GM18499 (cell line): ENCODE measurements at regions not wholly inside any gene's neighbourhood (a gene's known extent, or its start where the extent isn't known, plus 50 kb on each side); places are given as distances from the start of the nearest gene placed in this dataset.

ENCODE experiments used
- ATAC-seq: cut with Tn5 transposase; IDR thresholded peaks from one replicate; pipeline ENCODE4 v1.9.1; 2021; ENCODE audit warnings: moderate number of reproducible peaks; ENCODE audit not compliant: insufficient read depth, unreplicated experiment

GRCh38 chr12:58544281-58544680 lies 376.0 kb downstream of the LRIG3 start:
- ATAC-seq, result no peak

DNA sequence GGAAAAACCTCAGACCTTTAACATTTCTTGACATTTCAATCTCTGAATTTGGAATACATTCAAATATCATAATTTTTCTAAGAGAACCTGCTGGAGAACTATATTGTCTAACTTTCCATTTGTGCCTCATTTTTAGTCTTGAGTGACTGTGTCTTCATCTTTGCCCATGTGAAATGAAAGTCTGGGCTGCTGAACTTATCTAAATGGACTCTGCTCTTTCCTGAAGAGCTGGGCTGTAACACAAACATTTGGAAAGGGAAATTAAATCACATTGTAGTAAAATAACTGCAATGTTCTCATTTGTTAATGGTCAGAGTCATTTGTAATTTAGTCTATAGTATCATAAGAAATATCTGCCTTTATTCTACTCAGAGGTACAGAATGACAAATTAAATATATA lies 373.1 kb downstream of the LRIG3 start:
- ATAC-seq, result no peak

GRCh38 chr12:58548801-58549200 lies 371.5 kb downstream of the LRIG3 start:
- ATAC-seq, result no peak

DNA sequence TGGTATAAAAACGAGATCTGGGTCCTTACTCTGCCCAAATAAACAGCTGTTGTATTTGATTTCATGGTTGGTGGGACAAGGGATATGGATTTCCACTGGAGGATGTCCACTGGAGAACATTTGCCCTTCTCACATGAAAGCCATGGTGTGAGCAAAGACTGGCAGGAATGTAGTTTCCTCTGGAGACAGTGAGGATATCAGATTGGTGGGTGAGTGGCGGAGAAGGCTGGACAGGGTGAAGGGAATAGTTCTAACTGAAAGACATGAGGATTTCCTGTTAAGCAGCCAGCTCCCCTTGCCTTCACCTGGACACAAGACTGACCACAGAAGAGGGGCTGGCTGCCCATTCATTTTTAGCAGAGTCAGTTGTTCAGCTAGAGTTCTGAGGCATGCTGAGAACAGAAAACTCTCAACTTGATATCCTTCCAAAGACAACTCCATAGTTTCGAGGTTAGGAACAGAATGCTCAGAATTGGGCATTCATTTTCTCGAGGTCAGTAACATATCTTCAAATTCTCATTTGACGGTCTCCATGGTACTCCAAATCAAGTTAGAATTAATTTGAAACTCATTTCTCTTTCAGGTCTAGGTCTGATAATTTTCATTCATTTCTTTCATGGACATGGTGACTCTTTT lies 365.7 kb downstream of the LRIG3 start:
- ATAC-seq, result no peak

DNA sequence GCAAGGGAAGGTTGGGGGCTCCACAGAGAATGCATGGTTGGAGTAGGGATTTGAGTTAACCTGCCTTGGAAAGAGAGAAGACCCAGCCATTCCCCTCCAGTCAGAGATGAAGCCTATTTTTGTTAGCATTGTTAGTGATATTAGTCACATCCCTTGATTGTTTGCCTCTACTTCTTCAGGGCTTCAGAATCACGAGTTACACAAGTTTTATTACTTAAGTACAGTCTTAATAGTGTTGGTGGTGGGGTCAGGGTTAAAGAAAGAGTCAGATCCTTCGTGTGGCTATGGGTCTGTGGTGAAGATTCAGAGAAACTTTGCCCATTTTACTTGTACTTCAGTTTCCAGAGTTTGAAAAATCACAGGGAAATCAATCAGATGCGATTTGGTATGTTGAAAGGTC lies 363.1 kb downstream of the LRIG3 start:
- ATAC-seq, result no peak

DNA sequence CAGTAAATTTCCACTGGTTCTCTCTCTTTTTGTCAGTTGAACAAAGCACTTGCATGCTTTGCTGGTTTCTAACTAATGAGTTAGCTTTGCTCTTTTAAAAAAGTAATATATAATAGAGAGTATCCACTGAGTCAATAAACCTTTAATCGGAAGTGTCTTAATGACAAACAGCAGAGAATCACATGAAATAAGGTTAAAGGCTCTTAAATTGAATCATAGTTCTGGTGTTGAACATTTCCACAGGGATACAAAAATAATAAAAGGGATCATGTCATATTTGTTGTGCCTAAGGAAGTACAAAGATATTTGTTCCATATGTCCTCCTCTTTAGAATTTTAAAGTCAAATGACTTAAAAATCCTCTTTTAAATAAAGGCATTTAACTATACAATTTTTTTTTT lies 362.6 kb downstream of the LRIG3 start:
- no peak for ATAC-seq

DNA sequence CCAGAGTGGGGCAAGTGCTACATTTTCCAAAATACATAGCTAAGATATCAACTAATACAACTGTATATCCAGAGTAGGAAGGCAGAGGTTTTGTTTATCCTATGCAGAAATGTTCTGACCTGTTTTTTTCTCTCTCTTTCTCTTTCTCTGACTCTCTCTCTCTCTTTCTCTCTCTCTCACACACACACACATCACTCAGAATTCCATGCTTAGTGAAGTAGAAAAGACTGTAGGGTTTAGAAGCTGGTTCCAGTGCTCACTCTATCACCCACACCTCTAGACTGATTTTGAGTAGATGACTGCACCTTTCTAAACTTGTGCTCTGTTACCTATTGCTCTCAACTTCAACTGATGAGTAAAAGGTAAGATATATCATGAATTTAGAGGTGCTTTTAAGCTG lies 356.7 kb downstream of the LRIG3 start:
- ATAC-seq, result no peak

GRCh38 chr12:58564721-58565120 lies 355.6 kb downstream of the LRIG3 start:
- ATAC-seq, result no peak

- no peak for ATAC-seq
Observed at GRCh38 chr12:58566599-58566998, 353.7 kb downstream of the LRIG3 start.

DNA sequence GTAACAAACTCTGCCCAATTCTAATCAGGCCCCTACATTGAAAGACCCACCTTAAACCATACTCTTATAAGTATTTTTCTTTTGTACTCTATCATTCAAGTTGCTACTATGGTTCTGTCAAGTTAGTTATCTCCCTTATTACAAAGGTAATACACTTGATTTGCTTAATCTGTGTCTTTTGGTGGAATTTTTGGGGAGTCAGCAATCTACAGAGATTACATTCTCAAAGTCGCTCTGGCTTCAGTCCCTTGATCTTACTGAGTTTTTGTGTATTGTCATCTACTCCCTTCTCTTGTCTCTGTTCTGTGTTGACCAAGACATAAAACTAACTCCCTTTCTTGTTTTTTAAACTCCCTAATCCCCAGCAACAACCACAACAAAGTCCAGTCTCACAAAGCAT lies 353.1 kb downstream of the LRIG3 start:
- no peak for ATAC-seq

GRCh38 chr12:58570411-58570810 lies 349.9 kb downstream of the LRIG3 start:
- no peak for ATAC-seq

- ATAC-seq, result no peak
Observed at GRCh38 chr12:58575256-58575655, 345.0 kb downstream of the LRIG3 start.

DNA sequence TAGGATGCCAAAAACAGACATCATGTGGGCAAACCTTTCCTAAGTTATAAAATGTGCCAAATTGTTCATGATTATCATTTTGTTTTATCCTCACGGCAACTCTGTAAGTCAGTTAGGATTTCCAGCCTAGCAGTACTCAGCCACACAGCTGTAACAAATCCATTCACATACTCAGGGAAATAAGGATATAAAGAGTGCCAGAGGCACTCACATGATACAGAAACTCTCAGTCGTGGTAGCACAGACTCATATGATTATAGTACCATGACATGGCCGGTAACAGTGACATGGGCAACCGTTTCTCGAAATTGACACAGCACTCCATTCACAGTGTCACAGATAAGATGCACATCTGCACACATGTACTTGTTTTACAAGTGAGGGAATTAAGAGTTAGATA lies 344.2 kb downstream of the LRIG3 start:
- no peak for ATAC-seq

DNA sequence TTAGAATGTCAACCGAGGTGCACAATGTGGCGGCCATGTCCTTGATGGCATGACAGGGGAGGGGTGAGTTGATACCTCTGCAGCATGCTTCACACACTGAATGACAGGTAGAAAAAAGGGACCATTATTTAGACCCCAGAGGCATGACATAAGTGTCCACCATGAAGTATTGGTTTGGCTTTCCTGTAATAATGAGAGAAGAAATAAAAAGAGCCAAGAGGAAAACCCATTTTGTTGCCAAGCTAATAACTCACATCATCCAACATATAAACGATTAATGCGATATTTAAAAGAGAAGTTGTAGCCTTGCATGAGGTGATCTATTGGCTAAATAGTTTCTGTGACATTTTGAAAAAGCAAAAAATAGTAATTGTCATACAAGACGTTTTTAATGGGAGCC lies 343.4 kb downstream of the LRIG3 start:
- no peak for ATAC-seq

GRCh38 chr12:58580095-58580494 lies 340.2 kb downstream of the LRIG3 start:
- no peak for ATAC-seq

DNA sequence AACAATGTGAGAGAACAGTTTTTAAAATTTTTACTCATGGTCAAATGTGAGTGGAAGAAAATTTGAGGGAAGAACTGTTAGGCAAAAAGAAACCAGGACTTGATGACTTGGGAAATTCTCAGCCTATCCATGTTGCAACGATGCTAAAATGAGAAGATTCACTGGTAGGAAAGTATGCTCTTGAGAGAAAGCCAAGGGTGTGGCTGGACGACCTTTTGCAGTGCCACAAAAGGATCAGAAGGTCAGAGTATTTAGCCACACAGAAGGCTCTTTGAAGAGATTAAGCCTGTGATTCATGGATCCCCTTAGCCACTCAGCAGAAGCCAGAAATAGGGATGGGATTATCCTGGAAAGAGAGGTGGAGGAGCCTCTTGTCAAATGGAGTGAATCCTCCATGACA lies 336.8 kb downstream of the LRIG3 start:
- ATAC-seq, result no peak

GRCh38 chr12:58583940-58584339 lies 336.4 kb downstream of the LRIG3 start:
- no peak for ATAC-seq

GRCh38 chr12:58584880-58585279 lies 335.4 kb downstream of the LRIG3 start:
- no peak for ATAC-seq

GRCh38 chr12:58586762-58587161 lies 333.5 kb downstream of the LRIG3 start:
- ATAC-seq, result no peak

- no peak for ATAC-seq
Observed at GRCh38 chr12:58588770-58589169, 331.5 kb downstream of the LRIG3 start.

GRCh38 chr12:58592475-58593207 lies 327.7 kb downstream of the LRIG3 start:
- no peak for ATAC-seq
